NCI-H2196 (cell line): ENCODE measurements at regions not wholly inside any gene's neighbourhood (a gene's known extent, or its start where the extent isn't known, plus 50 kb on each side); places are given as distances from the start of the nearest gene placed in this dataset.

Experiments
- DNase-seq: peaks from one replicate; lab custom pipeline; 2025; ENCODE audit not compliant: unreplicated experiment; lab: John Stamatoyannopoulos, UW

- DNase-seq, result peak; percentile 29
Observed at GRCh38 chr14:56494167-56494566, 85.4 kb upstream of the TMEM260 start.

GRCh38 chr14:56498112-56498511 lies 81.5 kb upstream of the TMEM260 start:
- DNase-seq, result no peak

GRCh38 chr14:56501909-56502530 lies 77.6 kb upstream of the TMEM260 start:
- DNase-seq, result no peak

- no peak for DNase-seq
Observed at GRCh38 chr14:56505361-56505760, 74.2 kb upstream of the TMEM260 start.

- no peak for DNase-seq
Observed at GRCh38 chr14:56512521-56512920, 67.1 kb upstream of the TMEM260 start.

GRCh38 chr14:56514663-56515371 lies 64.8 kb upstream of the TMEM260 start:
- DNase-seq, result no peak

- DNase-seq, result no peak
Observed at GRCh38 chr14:56515739-56516138, 63.9 kb upstream of the TMEM260 start.

GRCh38 chr14:56522403-56522802 lies 57.2 kb upstream of the TMEM260 start:
- DNase-seq, result no peak

GRCh38 chr14:56524971-56525677 lies 54.5 kb upstream of the TMEM260 start:
- DNase-seq, result no peak

- DNase-seq, result no peak
Observed at GRCh38 chr14:56528927-56529326, 50.7 kb upstream of the TMEM260 start.
